Testis (tissue), 2 donors: ENCODE measurements at regions not wholly inside any gene's neighbourhood (a gene's known extent, or its start where the extent isn't known, plus 50 kb on each side); places are given as distances from the start of the nearest gene placed in this dataset.

Source experiments
- DNase-seq: peaks from one replicate; pipeline ENCODE4 v3.0.0-alpha.2; 2019
- H3K27ac ChIP-seq, 2 donors: fragments of 200-600 bp; sonication (generic); one replicate each; pipeline ENCODE4 v1.5.1; 2019
- H3K27me3 ChIP-seq: fragments of 200-600 bp; sonication (generic); one replicate; pipeline ENCODE4 v1.5.1; 2019
- H3K36me3 ChIP-seq: fragments of 200-600 bp; sonication (generic); one replicate; pipeline ENCODE4 v1.5.1; 2017; ENCODE audit warnings: low read depth; ENCODE audit errors: missing control alignments
- H3K4me1 ChIP-seq: fragments of 200-600 bp; sonication (generic); one replicate; pipeline ENCODE4 v1.5.1; 2019
- H3K4me3 ChIP-seq, 2 donors: fragments of 200-600 bp; sonication (generic); one replicate each; pipeline ENCODE4 v1.5.1; 2017 to 2019
- H3K9me3 ChIP-seq: fragments of 200-600 bp; sonication (generic); one replicate; pipeline ENCODE4 v1.5.1; 2017
- POLR2A ChIP-seq: fragments of 450-650 bp; IDR thresholded peaks from one replicate; pipeline ENCODE4 v1.6.1; 2017; ENCODE audit warnings: antibody characterized with exemption, mild to moderate bottlenecking, moderate library complexity
- WGBS, 2 donors: methylation state at CpG; one replicate each; pipeline ENCODE4 v1.1.5; 2018; 5-methylcytosine and 5-hydroxymethylcytosine counted together
- intact Hi-C: fragments of 100-400 bp; cut with DNase I; formaldehyde crosslinking; loops from one replicate; pipeline ENCODE4 v1.15.1; 2023; ENCODE audit warnings: low total_unique reads
- TF ChIP-seq, protein P1 (sequence below), 3 experiments: fragments of 450-650 bp in 2 of 3; fragments of 200-600 bp in 1 of 3; sonication (generic) in 1 of 3; IDR thresholded peaks; one replicate each; pipeline ENCODE4 v1.5.1; 2016 to 2019; ENCODE audit warnings: antibody characterized with exemption in 3 of 3, mild to moderate bottlenecking in 2 of 3, moderate library complexity in 1 of 3

DNA sequence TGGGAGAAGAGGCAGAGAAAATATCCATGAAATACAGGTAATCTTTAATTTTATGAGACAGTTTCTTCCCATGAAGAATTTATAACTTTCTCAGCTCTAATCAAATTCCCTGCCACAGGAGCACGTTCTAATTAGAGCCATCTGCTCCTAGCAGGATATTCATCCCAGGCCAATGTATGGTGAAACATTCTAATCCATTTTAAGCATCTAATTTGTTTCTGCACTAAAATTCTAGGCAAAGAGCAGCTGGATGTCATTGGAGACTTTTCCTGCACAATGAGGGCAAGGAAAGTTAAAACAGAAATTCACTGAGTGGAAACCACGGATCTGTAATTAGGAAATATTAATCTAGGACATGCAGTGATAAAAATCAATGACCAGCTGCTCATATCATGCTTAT is 107.7 kb upstream of the ZFP42 start:
- H3K4me1 ChIP-seq, result no peaks in the 10 kb centered on the region
- DNase-seq, result no peak
- H3K4me3 ChIP-seq, result no peak overlapping the region
- intact Hi-C loops, result no loop called here
- TF ChIP-seq POLR2A, result no peak
- TF ChIP-seq, protein P1, sequence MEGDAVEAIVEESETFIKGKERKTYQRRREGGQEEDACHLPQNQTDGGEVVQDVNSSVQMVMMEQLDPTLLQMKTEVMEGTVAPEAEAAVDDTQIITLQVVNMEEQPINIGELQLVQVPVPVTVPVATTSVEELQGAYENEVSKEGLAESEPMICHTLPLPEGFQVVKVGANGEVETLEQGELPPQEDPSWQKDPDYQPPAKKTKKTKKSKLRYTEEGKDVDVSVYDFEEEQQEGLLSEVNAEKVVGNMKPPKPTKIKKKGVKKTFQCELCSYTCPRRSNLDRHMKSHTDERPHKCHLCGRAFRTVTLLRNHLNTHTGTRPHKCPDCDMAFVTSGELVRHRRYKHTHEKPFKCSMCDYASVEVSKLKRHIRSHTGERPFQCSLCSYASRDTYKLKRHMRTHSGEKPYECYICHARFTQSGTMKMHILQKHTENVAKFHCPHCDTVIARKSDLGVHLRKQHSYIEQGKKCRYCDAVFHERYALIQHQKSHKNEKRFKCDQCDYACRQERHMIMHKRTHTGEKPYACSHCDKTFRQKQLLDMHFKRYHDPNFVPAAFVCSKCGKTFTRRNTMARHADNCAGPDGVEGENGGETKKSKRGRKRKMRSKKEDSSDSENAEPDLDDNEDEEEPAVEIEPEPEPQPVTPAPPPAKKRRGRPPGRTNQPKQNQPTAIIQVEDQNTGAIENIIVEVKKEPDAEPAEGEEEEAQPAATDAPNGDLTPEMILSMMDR (IDR thresholded peaks at IDR 0.05), result no peak
- H3K27ac ChIP-seq, result no peak overlapping the region
- H3K27me3 ChIP-seq, result no peaks in the 10 kb centered on the region
- no peaks in the 10 kb centered on the region for H3K36me3 ChIP-seq
- no peaks in the 10 kb centered on the region for H3K9me3 ChIP-seq
- 44 to 50% methylated on average over 2 of the region's 2 CpGs for WGBS, 2 donors

DNA sequence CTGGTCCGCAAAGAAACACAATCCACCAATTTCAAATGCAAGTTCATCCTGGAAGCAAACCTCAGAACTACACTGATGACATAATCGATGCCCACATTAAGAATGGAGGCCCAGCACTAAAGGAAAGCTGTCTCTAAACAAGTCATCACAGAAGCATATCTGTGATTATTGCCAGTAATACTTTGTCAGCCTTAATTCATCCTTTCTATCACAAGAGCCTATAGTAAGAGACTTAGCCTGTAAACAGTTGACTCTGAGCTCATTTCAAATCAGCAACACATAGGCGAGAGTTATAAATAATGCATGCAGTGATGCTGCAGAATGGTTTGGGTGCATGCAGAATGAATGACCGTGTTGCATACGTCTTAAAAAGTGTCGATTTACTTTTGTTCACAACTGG is 105.9 kb upstream of the ZFP42 start:
- Histone ChIP-seq H3K27ac (no peak overlapping the region), H3K9me3 (no peaks in the 10 kb centered on the region), H3K4me1 (no peaks in the 10 kb centered on the region), H3K4me3 (no peak overlapping the region), H3K27me3 (no peaks in the 10 kb centered on the region), H3K36me3 (no peaks in the 10 kb centered on the region)
- DNase-seq, result no peak
- WGBS, 2 donors, result 88 to 96% methylated on average over 6 of the region's 6 CpGs
- intact Hi-C loops, result no loop called here
- TF ChIP-seq, protein P1 (IDR thresholded peaks at IDR 0.05), result no peak
- no peak for TF ChIP-seq POLR2A

DNA sequence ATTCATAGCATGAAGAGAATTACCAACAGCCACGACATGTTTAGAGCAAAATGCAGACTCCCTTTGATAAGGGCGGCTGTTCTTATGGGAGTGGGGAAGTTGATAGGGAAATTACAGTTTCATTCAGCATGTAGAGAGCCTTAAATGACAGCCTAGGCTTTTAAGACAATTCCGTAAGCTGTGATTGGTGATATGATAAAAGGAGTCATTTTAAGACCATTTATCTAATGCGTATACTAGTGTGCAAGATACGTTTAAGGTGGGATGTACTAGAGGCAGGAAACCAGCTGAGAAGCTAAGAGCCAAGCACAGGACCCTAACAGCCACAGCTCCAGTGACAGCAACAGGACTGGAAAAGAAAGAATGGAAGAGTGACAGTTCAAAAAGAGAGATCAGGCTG is 102.2 kb upstream of the ZFP42 start:
- Histone ChIP-seq H3K36me3 (no peaks in the 10 kb centered on the region), H3K27ac (no peak overlapping the region), H3K9me3 (no peaks in the 10 kb centered on the region), H3K4me3 (no peak overlapping the region), H3K27me3 (no peaks in the 10 kb centered on the region), H3K4me1 (no peaks in the 10 kb centered on the region)
- TF ChIP-seq, protein P1 (IDR thresholded peaks at IDR 0.05), result no peak
- TF ChIP-seq POLR2A, result no peak
- WGBS, 2 donors, result 68 to 76% methylated on average over 5 of the region's 5 CpGs
- DNase-seq, result no peak
- intact Hi-C loops, result no loop called here

DNA sequence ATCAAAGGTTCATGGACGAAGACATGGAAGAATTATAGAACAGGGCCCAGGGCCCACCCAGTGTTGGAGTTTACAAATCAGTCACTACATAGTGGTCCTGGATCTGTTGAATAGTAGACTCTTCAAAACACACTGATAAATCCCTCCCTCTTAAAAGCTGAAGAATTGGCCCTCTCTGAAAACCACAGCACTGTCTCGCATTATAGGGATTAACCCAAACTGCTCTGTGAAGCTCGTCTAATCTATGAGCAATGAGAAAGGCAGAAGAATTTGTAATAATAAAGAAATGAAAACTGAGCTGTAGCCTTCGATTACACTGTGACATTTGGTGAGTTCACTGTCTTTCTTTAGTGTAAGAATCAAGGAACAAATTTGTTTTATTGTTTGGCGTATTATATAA is 92.5 kb upstream of the ZFP42 start:
- no peak overlapping the region for H3K4me3 ChIP-seq
- 84 to 93% methylated on average over 5 of the region's 5 CpGs for WGBS, 2 donors
- H3K9me3 ChIP-seq, result no peaks in the 10 kb centered on the region
- H3K27ac ChIP-seq, result no peak overlapping the region
- H3K36me3 ChIP-seq, result no peaks in the 10 kb centered on the region
- H3K27me3 ChIP-seq, result no peaks in the 10 kb centered on the region
- no peaks in the 10 kb centered on the region for H3K4me1 ChIP-seq
- no peak for TF ChIP-seq POLR2A
- TF ChIP-seq, protein P1 (IDR thresholded peaks at IDR 0.05), result no peak
- intact Hi-C loops, result no loop called here
- no peak for DNase-seq

DNA sequence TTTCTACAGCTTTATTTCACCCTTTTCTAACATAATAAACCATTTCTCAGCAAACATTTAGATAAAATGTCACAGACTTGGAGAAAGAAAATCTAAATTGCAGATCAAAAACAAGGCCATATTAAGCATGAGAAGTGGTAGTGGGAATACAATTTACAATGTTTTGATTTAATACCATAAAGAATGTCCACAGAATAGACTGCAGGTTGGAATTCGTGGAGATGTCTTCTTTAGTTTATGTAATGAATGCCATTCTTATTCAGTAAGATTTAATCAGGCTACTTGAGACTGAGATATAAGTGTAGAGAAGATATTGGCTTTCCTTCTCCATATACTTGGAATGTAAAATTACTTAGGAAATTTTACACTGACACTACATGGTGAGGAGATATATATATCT is 91.9 kb upstream of the ZFP42 start:
- WGBS, 2 donors, result 43 to 71% methylated on average over 1 of the region's 1 CpG
- DNase-seq, result no peak
- H3K27ac ChIP-seq, result no peak overlapping the region

More for the DNA sequence above, 91.9 kb upstream of the ZFP42 start:
- H3K27me3 ChIP-seq, result no peaks in the 10 kb centered on the region
- intact Hi-C loops, result no loop called here
- H3K4me3 ChIP-seq, result no peak overlapping the region
- no peaks in the 10 kb centered on the region for H3K4me1 ChIP-seq
- H3K9me3 ChIP-seq, result no peaks in the 10 kb centered on the region
- H3K36me3 ChIP-seq, result no peaks in the 10 kb centered on the region
- TF ChIP-seq, protein P1 (IDR thresholded peaks at IDR 0.05), result no peak
- TF ChIP-seq POLR2A, result no peak
